IMR-90 (cell line): ENCODE measurements at regions not wholly inside any gene's neighbourhood (a gene's known extent, or its start where the extent isn't known, plus 50 kb on each side); places are given as distances from the start of the nearest gene placed in this dataset.

Experiments
- CTCF ChIP-seq: conservative IDR thresholded peaks from 2 replicates; pipeline ENCODE4 v1.5.1; 2012; ENCODE audit warnings: mild to moderate bottlenecking, low read depth, low read length, improper control_type of control experiment
- ELK1 ChIP-seq: fragments of 150-350 bp; IDR thresholded peaks from 2 replicates; pipeline ENCODE4 v1.6.1; 2016; ENCODE audit warnings: low read depth, mild to moderate bottlenecking, low read length, moderate library complexity, borderline replicate concordance

GRCh38 chr4:36785973-36786372 lies 458.6 kb upstream of the NWD2 start:
- TF ChIP-seq CTCF, result no peak
- no peak for TF ChIP-seq ELK1
